MCF 10A (cell line): ENCODE measurements at regions not wholly inside any gene's neighbourhood (a gene's known extent, or its start where the extent isn't known, plus 50 kb on each side); places are given as distances from the start of the nearest gene placed in this dataset.

Experiments
- BruUV-seq: library from RNA; stranded (reverse); fragments of 400-500 nt; replicated peaks from 2 replicates; lab custom pipeline; 2021; lab: Mats Ljungman, UMichigan
- CTCF ChIA-PET: fragments of 300-600 bp; sonication (Branson Sonifier 250); formaldehyde crosslinking; extraction: SDS; loops from one replicate; lab custom pipeline; 2021; ENCODE audit warnings: antibody characterized with exemption, inconsistent platforms; lab: Yijun Ruan, JAX
- POLR2A ChIA-PET: fragments of 300-600, 350-650 bp; sonication (Branson Sonifier 250); formaldehyde crosslinking; extraction: SDS; loops from one replicate; lab custom pipeline; 2020; ENCODE audit warnings: antibody characterized with exemption, inconsistent platforms; lab: Yijun Ruan, JAX
- DNase-seq: peaks from one replicate; pipeline ENCODE4 v3.0.0-alpha.2; 2018; ENCODE audit not compliant: unreplicated experiment
- H3K27ac Mint-ChIP-seq: one replicate; pipeline ENCODE4 v1.8.0; 2022; ENCODE audit warnings: mild to moderate bottlenecking, low read depth, mixed read lengths; ENCODE audit not compliant: unreplicated experiment
- H3K27me3 Mint-ChIP-seq: one replicate; pipeline ENCODE4 v1.8.0; 2022; ENCODE audit warnings: mixed read lengths; ENCODE audit not compliant: insufficient read depth, unreplicated experiment
- H3K36me3 Mint-ChIP-seq: one replicate; pipeline ENCODE4 v1.8.0; 2022; ENCODE audit warnings: mild to moderate bottlenecking, moderate library complexity, mixed read lengths; ENCODE audit not compliant: insufficient read depth, unreplicated experiment
- H3K4me1 Mint-ChIP-seq: one replicate; pipeline ENCODE4 v1.8.0; 2022; ENCODE audit warnings: mixed read lengths; ENCODE audit not compliant: insufficient read depth, unreplicated experiment
- H3K4me3 Mint-ChIP-seq: one replicate; pipeline ENCODE4 v1.8.0; 2022; ENCODE audit warnings: mild to moderate bottlenecking, moderate library complexity, mixed read lengths; ENCODE audit not compliant: unreplicated experiment
- H3K9me3 Mint-ChIP-seq: one replicate; pipeline ENCODE4 v1.8.0; 2022; ENCODE audit warnings: mixed read lengths; ENCODE audit not compliant: unreplicated experiment
- intact Hi-C: fragments of 100-400 bp; cut with micrococcal nuclease; formaldehyde crosslinking; loops from 2 replicates; pipeline ENCODE4 v1.14.1; 2022
- TF ChIP-seq, protein P1 (sequence below): fragments of 200-600 bp; IDR thresholded peaks from one replicate; pipeline ENCODE4 v1.8.0; 2022; ENCODE audit warnings: antibody characterized with exemption, mild to moderate bottlenecking; ENCODE audit not compliant: unreplicated experiment

DNA sequence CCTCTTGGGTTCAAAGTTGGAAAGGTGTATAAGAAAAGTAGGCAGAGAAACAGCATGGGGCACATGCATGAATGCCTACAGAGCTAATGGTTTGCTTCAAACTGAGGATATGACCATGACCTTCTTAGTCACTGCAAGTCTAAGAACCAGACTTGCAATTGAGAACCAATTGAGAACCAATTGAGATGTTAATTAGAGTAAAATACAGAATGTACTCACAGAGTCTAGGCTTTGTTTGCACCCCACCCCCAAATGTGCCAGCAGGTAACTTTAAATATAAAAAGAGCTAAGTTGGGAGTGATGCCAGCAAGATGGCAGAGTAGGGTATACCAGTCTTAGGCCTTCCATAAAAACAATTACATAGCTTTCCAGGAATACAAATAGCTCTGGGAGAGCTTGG lies 227.3 kb upstream of the ALG10 start:
- TF ChIP-seq, protein P1, sequence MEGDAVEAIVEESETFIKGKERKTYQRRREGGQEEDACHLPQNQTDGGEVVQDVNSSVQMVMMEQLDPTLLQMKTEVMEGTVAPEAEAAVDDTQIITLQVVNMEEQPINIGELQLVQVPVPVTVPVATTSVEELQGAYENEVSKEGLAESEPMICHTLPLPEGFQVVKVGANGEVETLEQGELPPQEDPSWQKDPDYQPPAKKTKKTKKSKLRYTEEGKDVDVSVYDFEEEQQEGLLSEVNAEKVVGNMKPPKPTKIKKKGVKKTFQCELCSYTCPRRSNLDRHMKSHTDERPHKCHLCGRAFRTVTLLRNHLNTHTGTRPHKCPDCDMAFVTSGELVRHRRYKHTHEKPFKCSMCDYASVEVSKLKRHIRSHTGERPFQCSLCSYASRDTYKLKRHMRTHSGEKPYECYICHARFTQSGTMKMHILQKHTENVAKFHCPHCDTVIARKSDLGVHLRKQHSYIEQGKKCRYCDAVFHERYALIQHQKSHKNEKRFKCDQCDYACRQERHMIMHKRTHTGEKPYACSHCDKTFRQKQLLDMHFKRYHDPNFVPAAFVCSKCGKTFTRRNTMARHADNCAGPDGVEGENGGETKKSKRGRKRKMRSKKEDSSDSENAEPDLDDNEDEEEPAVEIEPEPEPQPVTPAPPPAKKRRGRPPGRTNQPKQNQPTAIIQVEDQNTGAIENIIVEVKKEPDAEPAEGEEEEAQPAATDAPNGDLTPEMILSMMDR = no peak
- H3K9me3 Mint-ChIP-seq = peaks cover 23% of the 10 kb centered on the region
- H3K4me1 Mint-ChIP-seq = no peaks in the 10 kb centered on the region
- POLR2A ChIA-PET = interaction anchor here (0.6 kb wide), 1 partner anchor 200 kb away, joined by 3 read pairs; no protein-coding TSS in a partner anchor
- H3K27ac Mint-ChIP-seq = no peak overlapping the region
- intact Hi-C loops = no loop called here
- DNase-seq = no peak
- CTCF ChIA-PET = no interaction called here
- no peak overlapping the region for H3K4me3 Mint-ChIP-seq
- no TSS peak for BruUV-seq
- no peaks in the 10 kb centered on the region for H3K27me3 Mint-ChIP-seq
- H3K36me3 Mint-ChIP-seq = no peaks in the 10 kb centered on the region

DNA sequence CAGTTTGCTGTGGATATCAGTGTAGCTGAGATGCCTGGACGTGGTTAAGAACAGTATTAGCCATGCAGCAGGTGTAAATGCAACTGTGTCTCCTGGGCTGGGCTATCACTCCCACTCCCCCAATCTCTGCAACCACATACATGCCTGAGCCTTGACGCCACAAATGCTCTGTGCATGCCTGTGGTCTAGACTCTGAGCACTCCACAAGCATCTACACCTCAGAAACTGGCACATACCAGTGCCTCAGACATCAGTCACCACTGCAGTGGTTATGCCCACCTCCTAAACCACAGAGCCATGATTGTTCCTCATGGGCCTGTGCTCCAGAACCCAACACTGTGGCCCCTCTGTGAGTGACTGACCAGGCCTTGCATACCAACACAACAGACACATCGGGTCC lies 226.8 kb upstream of the ALG10 start:
- CTCF ChIA-PET = no interaction called here
- H3K9me3 Mint-ChIP-seq = peaks cover 20% of the 10 kb centered on the region
- no peak overlapping the region for H3K4me3 Mint-ChIP-seq

DNA sequence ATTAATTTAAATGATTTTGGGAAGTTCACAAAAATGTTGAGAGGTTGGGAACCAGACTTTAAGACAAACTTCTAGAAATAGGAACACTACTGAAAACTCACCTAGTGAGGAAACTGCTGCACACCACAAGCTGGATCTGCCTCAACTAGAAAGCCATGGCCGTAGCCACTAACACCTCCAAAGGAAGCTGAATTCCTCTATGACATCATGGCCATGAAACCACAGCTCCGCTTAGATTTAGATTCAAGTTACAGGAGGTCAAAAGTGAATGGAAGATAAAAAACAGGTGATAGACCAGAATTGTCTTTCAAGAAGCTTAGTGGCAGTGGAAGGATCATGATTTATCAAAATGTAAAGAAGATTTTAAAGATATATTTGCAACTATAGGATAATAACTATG lies 208.8 kb upstream of the ALG10 start:
- DNase-seq = no peak
- BruUV-seq = no TSS peak
- TF ChIP-seq, protein P1 = no peak
- Mint-ChIP-seq H3K9me3 (peaks cover 36% of the 10 kb centered on the region), H3K4me3 (no peak overlapping the region), H3K27ac (no peak overlapping the region), H3K4me1 (no peaks in the 10 kb centered on the region), H3K36me3 (no peaks in the 10 kb centered on the region), H3K27me3 (no peaks in the 10 kb centered on the region)
- intact Hi-C loops = no loop called here
- CTCF ChIA-PET = no interaction called here
- POLR2A ChIA-PET = no interaction called here

More for the DNA sequence above, 226.8 kb upstream of the ALG10 start:
- Mint-ChIP-seq H3K27ac (no peak overlapping the region), H3K27me3 (no peaks in the 10 kb centered on the region), H3K36me3 (no peaks in the 10 kb centered on the region), H3K4me1 (no peaks in the 10 kb centered on the region)
- TF ChIP-seq, protein P1 = no peak
- no peak for DNase-seq
- intact Hi-C loops = no loop called here
- BruUV-seq = no TSS peak
- POLR2A ChIA-PET = interaction anchor here (0.6 kb wide), 1 partner anchor 200 kb away, joined by 3 read pairs; no protein-coding TSS in a partner anchor

DNA sequence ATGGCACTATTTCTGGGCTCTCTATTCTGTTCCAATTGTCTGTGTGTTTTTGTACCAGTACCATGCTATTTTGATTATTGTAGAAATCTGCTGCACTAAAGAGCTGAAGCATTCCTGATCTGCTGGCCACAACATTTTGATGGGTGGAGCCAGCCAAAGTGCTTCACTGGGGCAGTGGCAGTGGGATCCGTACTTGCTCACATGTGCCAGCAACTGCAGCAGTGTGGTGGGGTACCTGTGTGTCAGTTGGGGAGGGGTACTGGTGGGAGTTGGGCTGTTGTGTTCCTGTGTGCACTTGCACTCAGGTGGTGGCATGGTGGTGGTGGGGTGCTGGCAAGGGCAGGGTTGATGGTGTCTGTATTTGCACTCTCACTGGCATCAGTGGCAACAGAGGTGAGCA lies 204.6 kb upstream of the ALG10 start:
- no peaks in the 10 kb centered on the region for H3K4me1 Mint-ChIP-seq
- no peak overlapping the region for H3K27ac Mint-ChIP-seq
- BruUV-seq = no TSS peak
- H3K4me3 Mint-ChIP-seq = no peak overlapping the region
- CTCF ChIA-PET = no interaction called here
- TF ChIP-seq, protein P1 = no peak
- no peak for DNase-seq
- intact Hi-C loops = no loop called here
- H3K9me3 Mint-ChIP-seq = peaks cover 48% of the 10 kb centered on the region
- POLR2A ChIA-PET = no interaction called here
- H3K27me3 Mint-ChIP-seq = no peaks in the 10 kb centered on the region
- H3K36me3 Mint-ChIP-seq = no peaks in the 10 kb centered on the region
